ENCODE measurements at regions not wholly inside any gene's neighbourhood (a gene's known extent, or its start where the extent isn't known, plus 50 kb on each side); places are given as distances from the start of the nearest gene placed in this dataset.

DNA sequence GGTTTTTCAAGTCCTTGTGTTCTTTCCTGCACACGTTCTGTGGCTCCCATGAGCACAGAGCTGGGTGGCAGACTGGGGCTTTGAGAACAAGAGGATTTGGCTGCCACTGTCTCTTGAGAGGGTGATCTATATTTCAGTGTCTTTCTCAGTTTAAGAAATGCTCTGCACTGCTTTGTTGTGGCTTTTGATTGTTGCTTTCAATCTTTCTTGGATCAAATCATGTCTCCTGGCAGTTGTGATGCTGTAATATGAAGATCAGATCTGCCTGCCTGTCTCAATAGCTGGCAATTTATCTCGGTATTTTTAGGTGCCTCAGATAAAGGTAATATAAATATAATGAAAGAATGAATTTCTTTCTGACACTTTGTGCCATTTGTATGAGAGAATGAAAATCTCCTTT, 273.3 kb upstream of the LCORL start:
- no peak for DNase-seq

DNA sequence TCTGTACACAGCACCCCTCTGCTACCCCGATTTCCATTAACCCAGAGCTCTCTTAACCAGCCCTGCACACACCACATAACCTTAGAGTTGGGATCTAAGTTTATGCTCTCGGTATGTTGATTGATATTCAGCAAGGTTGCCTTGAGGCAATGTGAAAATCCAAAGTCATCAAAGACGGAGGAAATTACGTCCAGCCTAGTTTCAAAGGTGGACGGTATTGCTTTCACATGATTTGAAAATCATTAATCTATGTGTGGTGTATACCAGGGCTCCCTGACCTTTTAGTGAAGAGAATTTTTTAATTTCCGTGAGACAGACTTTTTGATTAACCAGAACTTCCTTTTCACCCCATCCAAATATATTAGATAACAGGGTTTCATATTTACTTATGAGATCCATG, 272.5 kb upstream of the LCORL start:
- no peak for DNase-seq

DNA sequence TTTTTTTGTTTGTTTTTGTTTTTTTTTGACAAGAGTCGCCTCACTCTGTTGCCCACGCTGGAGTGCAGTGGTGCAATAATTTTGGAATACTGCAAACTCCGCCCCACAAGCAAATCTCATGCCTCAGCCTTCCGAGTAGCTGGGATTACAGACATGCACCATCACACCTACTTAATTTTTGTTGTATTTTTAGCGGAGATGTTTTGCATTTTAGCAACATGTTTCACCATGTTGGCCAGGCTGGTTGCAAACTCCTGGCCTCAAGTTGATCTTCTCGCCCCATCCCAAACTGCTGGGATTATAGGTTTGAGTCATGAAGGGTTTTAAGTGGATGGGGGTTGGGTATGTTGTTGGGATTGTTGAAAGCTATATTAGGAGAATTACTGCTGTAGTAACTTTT, 270.9 kb upstream of the LCORL start:
- DNase-seq, result no peak

DNA sequence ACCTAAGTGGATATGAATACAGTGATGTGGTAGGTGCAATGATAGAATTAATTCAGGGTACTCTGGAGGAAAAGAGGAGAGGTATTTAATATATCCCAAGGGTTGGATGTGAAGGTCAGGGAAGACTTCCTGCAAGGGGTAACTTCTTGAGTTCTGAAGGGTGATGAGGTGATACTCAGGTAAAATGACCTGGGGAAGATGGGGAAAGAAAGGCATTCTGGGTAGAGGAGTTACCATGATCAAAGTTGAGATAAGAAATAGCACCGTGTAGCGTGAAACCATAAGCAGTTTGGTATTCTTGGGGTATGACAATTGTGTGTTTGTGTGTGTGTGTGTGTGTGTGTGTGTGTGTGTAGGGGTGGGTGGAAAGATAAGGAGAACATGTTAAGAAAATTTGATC, 270.4 kb upstream of the LCORL start:
- no peak for DNase-seq

DNA sequence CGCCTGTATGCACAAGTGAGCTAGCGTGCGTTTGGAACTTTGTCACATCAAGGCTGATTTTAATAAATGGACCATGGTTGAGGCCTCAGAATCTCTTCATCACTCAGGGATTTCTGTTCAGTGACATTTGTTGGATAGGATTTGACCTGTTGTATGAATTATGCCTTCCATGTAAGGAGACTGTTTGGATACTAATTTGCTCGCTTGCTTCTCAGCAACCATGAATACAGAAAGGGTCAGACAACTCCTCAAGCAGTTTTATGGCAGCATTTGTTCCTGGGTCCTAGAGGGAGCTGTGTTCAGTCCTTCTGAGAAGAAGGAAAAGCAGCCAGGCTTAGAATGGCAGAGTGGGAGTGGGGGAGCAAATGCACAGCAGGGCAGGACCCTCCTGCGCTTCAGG, 269.7 kb upstream of the LCORL start:
- DNase-seq, result peak; percentile 3

DNA sequence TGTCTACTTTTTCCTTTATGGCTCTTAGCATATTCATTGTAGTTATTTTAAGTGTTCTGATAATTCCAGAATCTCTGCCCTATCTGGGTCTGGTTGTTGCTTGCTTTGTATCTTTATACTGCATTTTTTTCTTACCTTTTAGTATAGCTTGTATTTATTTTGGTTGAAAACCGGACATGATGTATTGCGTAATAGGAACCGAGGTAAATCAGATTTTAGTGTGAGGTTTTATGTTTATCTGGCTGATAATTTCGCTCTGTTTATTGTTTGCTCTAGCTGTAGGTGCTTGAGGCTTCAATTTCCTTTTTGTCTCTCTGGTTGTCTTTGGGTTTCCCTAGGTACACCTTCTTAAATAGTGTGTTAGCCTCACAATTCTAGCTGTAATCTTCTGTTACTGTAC, 263.8 kb upstream of the LCORL start:
- DNase-seq, result no peak

DNA sequence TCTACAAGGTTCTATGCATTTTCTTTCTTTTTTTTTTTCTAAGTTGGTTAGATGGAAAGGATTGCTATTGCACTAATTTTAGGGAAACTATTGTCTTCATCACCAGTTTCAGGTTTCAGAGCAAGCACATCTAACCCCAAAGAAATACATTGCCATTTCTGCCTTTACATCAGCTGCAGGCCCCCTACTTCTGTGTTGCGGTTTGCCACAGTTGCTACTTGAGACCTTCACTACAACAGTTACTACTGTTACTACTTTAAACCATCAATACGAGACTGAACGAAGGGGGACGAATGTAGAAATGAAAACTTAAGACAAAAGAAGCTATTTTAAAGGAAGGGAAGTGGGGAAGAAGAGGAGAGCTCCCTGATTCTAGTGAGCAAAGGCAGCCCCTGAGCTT, 256.7 kb upstream of the LCORL start:
- no peak for DNase-seq

DNA sequence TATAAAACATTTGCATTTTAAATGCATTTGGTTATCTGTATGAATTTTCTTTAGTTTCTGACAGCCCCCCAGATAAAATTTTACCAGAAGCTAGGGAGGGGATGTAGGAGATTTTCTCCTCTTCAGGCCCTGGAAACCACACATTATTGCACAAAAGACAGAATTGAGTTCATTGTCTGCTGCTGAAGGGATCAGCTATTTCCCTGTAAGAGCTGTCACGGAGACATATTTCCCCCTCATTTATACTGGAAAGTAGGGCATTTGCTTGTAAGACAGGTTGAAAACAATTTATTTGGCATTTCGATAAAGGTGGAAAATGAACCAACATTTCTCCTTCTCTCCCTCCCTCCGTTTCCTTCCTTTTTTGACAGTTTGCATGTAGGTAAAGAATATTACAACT, 241.3 kb upstream of the LCORL start:
- DNase-seq, result peak; percentile 31

DNA sequence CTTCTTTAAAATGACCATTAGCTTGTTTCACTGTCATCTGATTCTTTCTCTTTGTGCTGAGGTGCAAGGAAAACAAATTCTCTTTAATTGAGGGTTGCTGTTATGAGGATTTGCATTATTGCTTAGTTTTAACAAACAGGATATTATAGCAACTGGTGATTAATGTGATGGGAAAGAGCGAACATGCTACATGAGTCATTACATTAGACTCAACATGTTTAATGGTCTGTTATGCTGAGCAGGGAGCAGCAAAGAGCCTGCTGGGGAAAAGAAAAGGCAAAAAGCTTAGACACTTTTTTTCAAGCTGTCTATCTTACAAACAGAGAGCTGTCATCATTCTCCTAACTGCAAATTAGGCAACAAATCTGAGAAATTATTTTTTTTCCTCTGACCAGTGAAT, 230.5 kb upstream of the LCORL start:
- DNase-seq, result no peak

DNA sequence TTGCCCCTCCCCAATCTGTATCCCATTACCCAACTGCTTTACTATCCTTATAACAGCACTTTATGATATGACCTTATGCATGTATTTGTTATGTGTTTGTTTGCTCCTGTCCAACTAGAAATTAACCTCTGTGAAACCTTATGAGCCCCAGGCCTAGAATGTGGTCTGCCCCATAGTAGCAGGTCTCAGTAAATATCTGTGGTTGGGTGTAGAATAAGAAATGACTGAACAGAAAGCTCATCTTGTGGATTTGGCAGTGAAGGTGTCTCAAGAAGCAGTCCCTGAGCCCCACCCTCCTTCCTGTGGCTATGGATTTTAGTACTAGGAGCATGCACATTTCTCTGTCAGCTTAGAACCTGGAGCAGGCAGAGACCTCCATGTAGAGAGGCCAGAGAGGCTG, 229.0 kb upstream of the LCORL start:
- DNase-seq, result no peak

DNA sequence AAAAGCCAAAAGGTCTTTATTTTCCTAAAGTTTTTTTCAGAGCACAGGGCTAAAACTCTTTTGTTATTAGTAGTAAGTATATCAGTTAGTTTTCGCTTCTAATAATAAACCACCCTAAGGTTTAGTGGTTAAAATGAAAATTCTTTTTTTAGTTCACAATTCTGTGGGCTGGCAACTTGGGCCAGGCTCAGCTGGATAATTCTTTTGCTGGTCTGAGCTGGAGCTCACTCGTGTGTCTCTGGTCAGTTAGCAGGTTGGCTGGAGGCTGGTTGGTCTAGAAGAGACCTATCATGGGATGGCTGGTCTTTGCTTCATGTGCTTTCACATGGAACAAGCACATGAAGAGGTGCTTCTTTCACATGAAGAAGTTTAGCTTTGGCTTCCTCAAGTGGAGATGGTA, 227.1 kb upstream of the LCORL start:
- DNase-seq, result no peak

DNA sequence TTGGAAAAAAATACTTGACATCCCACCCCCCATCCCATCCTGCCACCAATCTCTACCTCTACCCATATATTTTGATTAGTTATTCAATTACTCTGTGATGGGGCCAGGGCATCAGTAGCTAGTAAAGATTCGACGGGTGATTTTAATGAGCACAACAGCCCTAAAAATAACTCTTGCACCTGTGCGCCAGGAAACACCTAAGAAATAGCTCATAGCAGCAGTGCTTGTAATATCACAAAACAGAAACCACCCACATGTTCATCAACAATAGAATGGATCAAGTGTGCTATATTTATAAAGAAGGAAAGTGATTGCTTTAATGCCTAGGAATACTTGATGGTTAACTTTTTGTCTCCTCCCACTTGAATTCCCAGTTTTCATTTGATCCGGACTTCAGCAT, 225.6 kb upstream of the LCORL start:
- no peak for DNase-seq

DNA sequence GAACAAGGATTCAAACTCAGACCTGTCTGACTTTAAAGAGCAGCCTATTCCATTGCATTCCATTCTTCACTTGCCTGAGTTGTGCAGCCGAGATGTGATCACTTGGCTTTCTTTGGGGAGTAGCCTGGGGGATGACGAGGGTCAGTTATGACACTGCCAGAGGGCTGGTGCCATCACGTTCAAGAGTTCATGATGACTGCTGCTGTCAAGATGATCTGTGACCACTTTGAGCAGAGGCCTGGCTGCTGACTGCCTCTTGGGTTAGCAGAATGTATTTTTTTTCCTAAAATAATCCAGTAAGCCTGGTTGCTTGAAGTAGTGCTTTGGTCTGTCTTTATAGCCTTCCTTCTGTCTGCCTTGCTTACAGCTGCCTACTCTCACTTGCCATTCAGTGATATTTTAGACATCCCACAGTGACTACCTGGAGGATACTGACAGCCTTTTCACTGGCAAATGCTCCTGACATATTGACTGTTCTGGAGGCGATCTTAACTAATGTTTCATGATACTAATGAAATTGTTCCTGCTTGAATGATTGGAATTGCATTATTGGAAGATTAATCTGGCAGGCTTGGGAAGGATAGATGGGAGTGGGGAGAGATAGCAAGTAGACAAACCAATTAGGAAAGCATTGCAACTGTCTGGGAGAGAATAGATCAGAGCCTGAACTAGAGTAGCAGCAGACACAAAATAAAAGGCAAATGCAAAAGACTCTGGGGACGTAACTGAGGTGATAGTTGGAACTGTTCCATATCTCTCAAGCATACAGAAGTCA, 221.6 kb upstream of the LCORL start:
- no peak for DNase-seq

DNA sequence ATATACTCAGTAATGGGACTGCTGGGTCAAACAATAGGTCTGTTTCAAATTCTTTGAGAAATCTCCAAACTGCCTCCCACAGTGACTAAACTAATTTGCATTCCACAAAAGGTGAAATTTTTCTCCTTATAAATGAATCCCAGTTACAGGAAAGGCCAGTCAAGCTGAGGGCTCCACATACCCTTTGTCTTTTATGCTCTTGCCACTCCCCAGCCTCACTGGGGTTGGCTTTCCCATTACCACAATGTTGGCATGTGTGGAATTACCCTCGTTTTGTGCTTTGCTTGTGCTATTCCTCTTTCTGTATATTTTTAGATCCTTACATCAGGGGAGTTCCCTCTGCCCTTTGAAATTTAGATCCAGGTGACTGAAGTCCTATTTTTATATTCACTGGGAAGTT, 220.2 kb upstream of the LCORL start:
- DNase-seq, result no peak

DNA sequence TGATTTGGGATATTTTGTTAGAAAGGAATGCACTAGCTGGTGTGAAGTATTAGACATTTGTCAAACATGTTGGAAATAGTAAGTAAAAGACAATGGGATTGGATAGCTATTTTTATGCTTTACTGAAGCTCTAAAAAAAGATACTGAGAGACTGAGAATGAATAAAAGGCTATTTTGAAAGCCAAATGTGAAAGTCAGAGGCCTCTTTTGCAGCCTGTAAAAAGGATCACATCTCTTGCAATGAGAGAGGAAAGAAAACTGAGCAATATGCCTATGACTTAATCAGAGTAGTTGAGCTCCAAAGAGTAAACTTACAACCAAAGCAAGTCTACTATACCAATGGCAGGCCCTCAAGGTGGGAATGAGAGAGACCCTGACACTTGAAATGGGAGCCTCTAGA, 212.6 kb upstream of the LCORL start:
- no peak for DNase-seq

DNA sequence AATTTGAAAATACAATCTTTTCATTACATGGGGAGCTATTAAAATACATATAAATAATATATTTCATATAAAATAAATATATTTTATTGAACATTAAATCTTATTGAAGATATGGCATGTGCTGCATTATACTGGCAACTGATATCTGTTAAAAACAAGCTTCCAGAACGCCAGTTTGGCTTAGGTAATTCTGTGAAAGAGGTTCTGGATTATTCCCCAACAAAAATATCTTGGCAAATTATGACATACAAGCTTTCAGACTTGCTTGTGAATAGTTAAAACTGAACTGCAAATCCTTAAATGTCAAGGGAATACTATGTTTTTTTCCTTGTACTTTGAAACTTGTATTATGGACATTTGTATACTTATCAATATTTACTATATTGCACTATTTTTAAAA, 210.2 kb upstream of the LCORL start:
- DNase-seq, result no peak

DNA sequence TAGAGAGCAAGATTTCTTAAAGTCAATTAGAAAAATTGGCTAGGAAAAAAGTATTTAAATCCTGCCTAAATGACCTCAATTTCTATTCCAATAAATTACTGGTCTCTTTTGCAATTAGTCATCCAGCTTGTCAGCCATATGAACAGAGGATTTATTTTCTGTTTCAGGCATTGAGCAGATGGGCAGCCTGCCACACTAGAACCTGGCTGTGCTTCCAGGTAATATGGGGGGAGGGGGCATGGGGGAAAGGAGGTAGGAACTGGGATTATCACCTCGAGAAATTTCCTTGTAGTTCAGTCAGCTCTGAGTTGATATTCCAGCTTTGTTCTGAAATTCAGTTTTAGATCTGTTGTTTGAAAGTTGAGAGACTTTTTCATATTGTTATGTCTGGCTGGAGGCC, 206.3 kb upstream of the LCORL start:
- no peak for DNase-seq

DNA sequence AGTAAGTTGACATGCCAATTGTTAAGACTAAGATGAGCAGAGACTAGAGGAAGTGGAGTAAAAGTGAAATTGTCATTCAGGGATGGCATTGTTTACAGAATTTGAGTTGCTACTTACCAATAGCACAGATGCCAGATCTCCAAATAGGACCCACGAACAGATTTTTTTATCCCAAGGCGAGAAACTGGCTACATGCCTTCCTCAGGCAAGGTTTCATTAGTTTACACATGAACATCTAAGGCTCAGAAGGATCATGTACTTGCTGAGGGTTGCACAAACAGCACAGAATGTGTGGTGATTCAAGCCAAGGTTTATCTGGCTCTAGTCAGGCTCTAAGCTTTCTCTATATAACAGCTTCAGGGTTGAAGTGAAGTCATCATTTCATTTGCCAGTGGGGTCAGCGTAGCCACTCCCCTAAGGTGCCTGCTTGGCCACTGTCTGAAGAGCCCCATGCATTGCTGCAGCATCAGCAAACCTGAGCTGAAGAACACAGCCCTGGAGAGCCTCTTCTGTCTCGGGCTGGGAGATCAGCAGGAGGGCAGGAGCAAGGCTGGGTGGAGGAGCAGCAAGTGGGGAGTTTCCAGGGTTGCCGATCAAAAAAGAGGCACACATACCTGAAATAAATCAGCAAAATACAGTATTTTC, 193.0 kb upstream of the LCORL start:
- DNase-seq, result no peak

DNA sequence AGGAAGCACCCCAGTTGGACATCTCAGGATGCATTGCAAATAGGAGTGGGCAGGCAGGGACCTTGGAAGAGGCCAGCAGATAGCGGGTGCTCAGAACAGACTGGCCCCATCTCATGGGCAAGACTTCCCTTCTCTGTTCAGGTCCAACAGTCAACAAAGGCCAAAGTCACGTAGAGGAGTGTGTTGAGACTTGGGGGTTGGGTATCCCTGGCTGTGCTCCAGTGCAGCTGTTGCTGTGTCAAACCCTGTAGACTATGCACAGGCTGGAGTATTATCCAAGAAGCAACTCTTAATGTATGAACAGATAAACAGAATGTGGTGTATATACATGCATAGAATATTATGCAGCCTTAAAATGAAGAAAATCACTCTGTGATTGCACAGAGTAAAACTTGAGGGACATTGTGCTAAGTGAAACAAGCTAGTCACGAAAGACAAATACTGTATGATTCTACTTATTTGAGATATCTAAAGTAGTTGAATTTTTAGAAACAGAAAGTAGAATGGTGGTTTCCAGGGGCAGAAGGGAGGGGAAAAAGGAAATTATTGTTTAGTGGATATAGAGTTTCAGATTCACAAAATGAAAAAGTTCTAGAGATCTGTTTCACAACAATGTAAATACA, 192.1 kb upstream of the LCORL start:
- no peak for DNase-seq

DNA sequence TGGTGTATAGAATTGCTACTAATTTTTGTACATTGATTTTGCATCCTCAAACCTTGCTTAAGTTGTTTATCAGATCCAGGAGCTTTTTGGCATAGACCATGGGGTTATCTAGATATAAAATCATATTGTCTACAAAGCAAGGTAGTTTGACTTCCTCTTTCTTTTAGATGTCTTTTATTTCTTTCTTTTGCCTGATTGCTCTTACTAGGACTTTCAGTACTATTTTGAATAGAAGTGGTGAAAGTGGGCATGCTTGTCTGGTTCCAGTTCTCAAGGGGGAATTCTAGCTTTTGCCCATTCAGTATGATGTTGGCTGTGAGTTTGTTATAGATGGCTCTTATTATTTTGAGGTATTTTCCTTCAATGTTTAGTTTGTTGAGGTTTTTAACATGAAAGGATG, 187.9 kb upstream of the LCORL start:
- DNase-seq, result no peak

DNA sequence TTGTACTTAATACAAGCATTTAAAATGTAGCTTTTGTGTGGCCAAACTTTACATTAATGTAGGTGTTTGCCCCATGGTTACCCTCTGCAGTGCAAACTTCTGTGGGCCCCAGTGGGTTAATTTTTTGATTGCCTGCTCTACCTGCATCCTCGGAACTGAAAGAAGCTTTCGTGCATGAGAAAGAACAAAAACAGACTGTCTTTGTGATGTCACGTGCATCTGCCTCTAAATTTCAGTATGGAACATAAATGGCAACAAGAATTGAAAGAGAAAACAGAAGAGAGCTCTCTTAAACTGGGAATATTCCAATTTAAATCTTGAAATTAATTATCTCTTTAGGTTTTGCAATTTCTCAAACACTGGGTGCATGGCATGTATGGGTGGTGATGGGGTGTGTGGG, 182.4 kb upstream of the LCORL start:
- DNase-seq, result no peak

DNA sequence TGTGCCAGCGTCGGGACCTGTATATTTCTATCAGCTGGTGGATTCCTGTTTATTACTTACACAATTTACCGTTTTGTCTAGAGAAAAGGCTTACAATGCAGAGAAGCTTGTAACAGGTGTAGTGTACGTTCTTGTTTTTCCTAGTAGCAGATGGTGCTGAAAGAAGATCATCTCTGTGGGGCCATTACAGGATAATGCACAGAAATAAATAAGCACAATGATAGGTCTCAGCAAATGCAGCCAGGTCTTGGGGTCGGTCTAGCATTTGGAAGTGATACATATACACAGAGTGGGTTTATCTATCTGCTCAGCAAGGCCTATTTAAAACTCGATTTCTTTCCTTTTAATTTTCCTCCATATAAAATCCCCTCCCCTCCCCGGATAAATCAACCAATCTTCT, 180.9 kb upstream of the LCORL start:
- DNase-seq, result no peak

DNA sequence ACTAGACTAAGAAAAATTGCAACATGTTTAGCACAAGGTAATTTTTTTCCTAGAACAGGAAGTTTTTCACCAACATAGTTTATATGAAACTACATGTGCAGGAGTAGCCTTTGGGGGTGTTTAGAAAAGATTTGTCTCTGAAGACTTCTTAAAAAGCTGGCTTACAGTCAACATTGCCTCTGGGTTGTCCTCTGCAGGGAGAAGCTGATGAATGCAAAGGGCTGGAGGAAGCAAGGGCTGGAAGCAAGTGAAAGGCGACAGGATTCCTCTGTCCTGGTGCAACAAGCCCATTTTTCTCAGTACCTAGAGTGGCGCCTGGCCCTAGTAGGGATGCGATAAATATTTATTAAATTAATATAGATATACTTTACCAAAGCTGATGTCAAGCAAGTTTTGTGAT, 180.3 kb upstream of the LCORL start:
- no peak for DNase-seq

DNA sequence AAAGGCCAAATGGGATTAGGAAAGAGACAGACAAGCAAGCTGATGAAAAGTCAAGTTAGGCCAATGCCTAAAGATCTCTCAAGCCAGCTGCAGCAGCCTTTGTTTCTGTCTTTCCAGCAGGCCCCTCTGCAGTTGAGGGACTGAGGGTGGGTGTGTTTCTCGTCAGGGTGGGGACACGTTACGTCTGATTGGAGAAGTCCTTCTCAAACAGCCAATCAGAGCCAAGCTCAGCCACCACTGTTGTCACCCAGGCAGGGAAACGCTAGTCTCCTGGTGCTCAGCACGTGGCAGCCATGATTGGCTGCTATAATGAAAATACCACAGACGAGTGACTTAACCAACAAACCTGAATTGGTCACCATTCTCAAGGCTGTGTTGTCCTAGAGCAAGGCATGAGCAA, 177.1 kb upstream of the LCORL start:
- DNase-seq, result no peak

DNA sequence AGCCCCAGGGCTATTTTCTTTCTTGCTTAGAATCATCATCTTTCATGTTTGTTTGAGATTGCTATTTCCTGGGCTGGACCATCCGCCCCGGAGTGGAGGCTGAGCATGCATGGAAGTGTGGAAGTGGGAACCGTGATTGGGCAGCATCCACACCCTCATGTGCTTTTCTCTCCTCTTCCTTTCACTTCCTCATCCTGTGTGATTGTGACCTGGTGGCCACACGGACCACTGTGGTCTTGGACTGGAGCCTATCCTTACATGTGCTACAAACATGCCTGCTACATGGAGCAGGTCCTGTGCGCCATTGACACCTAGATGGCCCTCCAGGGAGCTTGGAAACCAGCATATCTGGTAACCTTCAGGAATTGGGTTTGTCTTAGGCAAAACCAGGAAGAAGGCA, 175.9 kb upstream of the LCORL start:
- no peak for DNase-seq
